Prostate gland (tissue), 2 donors: ENCODE measurements at regions not wholly inside any gene's neighbourhood (a gene's known extent, or its start where the extent isn't known, plus 50 kb on each side); places are given as distances from the start of the nearest gene placed in this dataset.

Experiments used
- DNase-seq: peaks from one replicate; pipeline ENCODE4 v3.0.0-alpha.2; 2019; ENCODE audit warnings: low spot score
- H3K27ac ChIP-seq, 2 donors: fragments of 200-600 bp; sonication (generic); 2 replicates each; pipeline ENCODE4 v1.5.1; 2017 to 2019
- H3K27me3 ChIP-seq: fragments of 200-600 bp; sonication (generic); replicated peaks from 2 replicates; pipeline ENCODE4 v1.5.1; 2019; ENCODE audit not compliant: insufficient read depth
- H3K36me3 ChIP-seq, 2 donors: fragments of 200-600 bp; sonication (generic); 1 replicate in 1 of 2; 2 replicates in 1 of 2; pipeline versions ENCODE4 v1.5.1 to v1.8.1; 2017 to 2019
- H3K4me1 ChIP-seq: fragments of 200-600 bp; sonication (generic); replicated peaks from 2 replicates; pipeline ENCODE4 v1.5.1; 2019
- H3K4me3 ChIP-seq, 2 donors: fragments of 200-600 bp; sonication (generic); 2 replicates each; pipeline ENCODE4 v1.5.1; 2017 to 2019
- H3K9me3 ChIP-seq: fragments of 200-600 bp; sonication (generic); 2 replicates; pipeline ENCODE4 v1.5.1; 2017
- POLR2A ChIP-seq: fragments of 450-650 bp; IDR thresholded peaks from one replicate; pipeline ENCODE4 v1.6.1; 2016; ENCODE audit warnings: antibody characterized with exemption, mild to moderate bottlenecking
- POLR2AphosphoS5 ChIP-seq: sonication (generic); formaldehyde crosslinking; IDR thresholded peaks from one replicate; pipeline ENCODE4 v1.6.1; 2017; ENCODE audit warnings: antibody characterized with exemption
- WGBS: methylation state at CpG from one replicate; pipeline ENCODE4 v1.1.5; 2018; 5-methylcytosine and 5-hydroxymethylcytosine counted together
- intact Hi-C: fragments of 100-400 bp; cut with DNase I; formaldehyde crosslinking; loops from one replicate; pipeline ENCODE4 v1.14.2; 2022
- TF ChIP-seq, protein P1 (sequence below), 4 experiments: fragments of 200-600 bp in 2 of 4; fragments of 450-650 bp in 2 of 4; sonication (generic) in 2 of 4; IDR thresholded peaks; 1 replicate in 3 of 4; 2 replicates in 1 of 4; pipeline ENCODE4 v1.5.1; 2016 to 2019; ENCODE audit warnings: antibody characterized with exemption in 4 of 4, mild to moderate bottlenecking in 2 of 4, moderate library complexity in 2 of 4

DNA sequence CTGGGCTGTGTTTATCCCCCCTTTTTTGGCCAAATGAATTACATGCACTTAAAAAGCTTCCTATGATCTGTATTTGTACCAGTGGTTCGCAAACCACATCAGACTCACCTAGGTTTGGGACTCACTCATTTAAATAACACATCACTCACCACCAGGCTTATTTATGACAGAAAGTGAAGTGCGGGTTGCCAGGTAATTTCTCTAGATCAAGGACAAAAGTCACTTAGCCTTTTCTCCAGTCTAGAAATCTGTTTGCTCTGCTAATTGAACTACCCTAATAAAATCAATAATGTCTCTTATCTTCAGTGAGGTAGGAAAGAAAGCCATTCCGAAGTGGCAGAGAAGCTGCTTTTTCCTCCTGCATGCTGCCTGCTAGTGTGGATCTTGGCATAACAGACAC is 88.1 kb upstream of the SLC8A1 start:
- Histone ChIP-seq H3K27me3 (peaks cover 2% of the 10 kb centered on the region), H3K4me1 (no peaks in the 10 kb centered on the region), H3K36me3 (no peaks in the 10 kb centered on the region), H3K9me3 (no peaks in the 10 kb centered on the region), H3K27ac (no peak overlapping the region), H3K4me3 (no peak overlapping the region)
- intact Hi-C loops, result no loop called here
- no peak for DNase-seq
- 48% methylated on average over 3 of the region's 3 CpGs for WGBS
- TF ChIP-seq POLR2A (no peak), POLR2AphosphoS5 (no peak)
- TF ChIP-seq, protein P1, sequence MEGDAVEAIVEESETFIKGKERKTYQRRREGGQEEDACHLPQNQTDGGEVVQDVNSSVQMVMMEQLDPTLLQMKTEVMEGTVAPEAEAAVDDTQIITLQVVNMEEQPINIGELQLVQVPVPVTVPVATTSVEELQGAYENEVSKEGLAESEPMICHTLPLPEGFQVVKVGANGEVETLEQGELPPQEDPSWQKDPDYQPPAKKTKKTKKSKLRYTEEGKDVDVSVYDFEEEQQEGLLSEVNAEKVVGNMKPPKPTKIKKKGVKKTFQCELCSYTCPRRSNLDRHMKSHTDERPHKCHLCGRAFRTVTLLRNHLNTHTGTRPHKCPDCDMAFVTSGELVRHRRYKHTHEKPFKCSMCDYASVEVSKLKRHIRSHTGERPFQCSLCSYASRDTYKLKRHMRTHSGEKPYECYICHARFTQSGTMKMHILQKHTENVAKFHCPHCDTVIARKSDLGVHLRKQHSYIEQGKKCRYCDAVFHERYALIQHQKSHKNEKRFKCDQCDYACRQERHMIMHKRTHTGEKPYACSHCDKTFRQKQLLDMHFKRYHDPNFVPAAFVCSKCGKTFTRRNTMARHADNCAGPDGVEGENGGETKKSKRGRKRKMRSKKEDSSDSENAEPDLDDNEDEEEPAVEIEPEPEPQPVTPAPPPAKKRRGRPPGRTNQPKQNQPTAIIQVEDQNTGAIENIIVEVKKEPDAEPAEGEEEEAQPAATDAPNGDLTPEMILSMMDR (IDR thresholded peaks at IDR 0.05), result no peak

GRCh38 chr2:40543381-40543780 is 91.5 kb upstream of the SLC8A1 start:
- TF ChIP-seq POLR2A (no peak), POLR2AphosphoS5 (no peak)
- TF ChIP-seq, protein P1 (IDR thresholded peaks at IDR 0.05), result no peak
- no peaks in the 10 kb centered on the region for H3K4me1 ChIP-seq
- WGBS, result 67% methylated on average over 2 of the region's 2 CpGs
- DNase-seq, result no peak
- no peaks in the 10 kb centered on the region for H3K36me3 ChIP-seq
- intact Hi-C loops, result no loop called here
- no peaks in the 10 kb centered on the region for H3K27me3 ChIP-seq
- no peak overlapping the region for H3K4me3 ChIP-seq
- H3K27ac ChIP-seq, result no peak overlapping the region
- H3K9me3 ChIP-seq, result no peaks in the 10 kb centered on the region

DNA sequence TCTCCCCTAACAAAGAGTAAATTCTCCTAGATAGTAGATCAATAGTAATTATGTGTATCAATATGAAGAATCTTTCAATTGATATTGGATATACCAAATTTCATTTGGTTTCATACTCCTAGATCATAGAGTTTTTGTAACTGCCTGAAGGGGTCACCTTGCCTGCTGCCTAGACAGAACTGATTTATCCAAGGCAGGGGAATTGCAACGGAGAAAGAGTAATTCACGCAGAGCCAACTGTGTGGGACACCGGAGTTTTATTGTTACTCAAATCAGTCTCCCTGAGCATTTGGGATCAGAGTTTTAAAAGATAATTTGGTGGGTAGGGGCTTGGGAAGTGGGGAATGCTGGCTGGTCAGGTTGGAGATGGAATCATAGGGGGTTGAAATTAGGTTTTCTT is 92.2 kb upstream of the SLC8A1 start:
- H3K9me3 ChIP-seq, result no peaks in the 10 kb centered on the region
- WGBS, result 83% methylated on average over 3 of the region's 3 CpGs
- no peak for DNase-seq
- H3K36me3 ChIP-seq, result no peaks in the 10 kb centered on the region
- H3K4me1 ChIP-seq, result no peaks in the 10 kb centered on the region
- H3K4me3 ChIP-seq, result no peak overlapping the region
- TF ChIP-seq, protein P1 (IDR thresholded peaks at IDR 0.05), result no peak
- no peak for TF ChIP-seq POLR2AphosphoS5
- no peak for TF ChIP-seq POLR2A
- H3K27me3 ChIP-seq, result no peaks in the 10 kb centered on the region
- intact Hi-C loops, result no loop called here
- H3K27ac ChIP-seq, result no peak overlapping the region

- Histone ChIP-seq H3K4me1 (no peaks in the 10 kb centered on the region), H3K27me3 (no peaks in the 10 kb centered on the region), H3K36me3 (no peaks in the 10 kb centered on the region), H3K27ac (no peak overlapping the region), H3K4me3 (no peak overlapping the region), H3K9me3 (no peaks in the 10 kb centered on the region)
- TF ChIP-seq POLR2A (no peak), POLR2AphosphoS5 (no peak)
- TF ChIP-seq, protein P1 (IDR thresholded peaks at IDR 0.05), result no peak
- WGBS, result 86% methylated on average over 4 of the region's 4 CpGs
- intact Hi-C loops, result no loop called here
- DNase-seq, result no peak
Measured at GRCh38 chr2:40545645-40546044, 93.8 kb upstream of the SLC8A1 start.

DNA sequence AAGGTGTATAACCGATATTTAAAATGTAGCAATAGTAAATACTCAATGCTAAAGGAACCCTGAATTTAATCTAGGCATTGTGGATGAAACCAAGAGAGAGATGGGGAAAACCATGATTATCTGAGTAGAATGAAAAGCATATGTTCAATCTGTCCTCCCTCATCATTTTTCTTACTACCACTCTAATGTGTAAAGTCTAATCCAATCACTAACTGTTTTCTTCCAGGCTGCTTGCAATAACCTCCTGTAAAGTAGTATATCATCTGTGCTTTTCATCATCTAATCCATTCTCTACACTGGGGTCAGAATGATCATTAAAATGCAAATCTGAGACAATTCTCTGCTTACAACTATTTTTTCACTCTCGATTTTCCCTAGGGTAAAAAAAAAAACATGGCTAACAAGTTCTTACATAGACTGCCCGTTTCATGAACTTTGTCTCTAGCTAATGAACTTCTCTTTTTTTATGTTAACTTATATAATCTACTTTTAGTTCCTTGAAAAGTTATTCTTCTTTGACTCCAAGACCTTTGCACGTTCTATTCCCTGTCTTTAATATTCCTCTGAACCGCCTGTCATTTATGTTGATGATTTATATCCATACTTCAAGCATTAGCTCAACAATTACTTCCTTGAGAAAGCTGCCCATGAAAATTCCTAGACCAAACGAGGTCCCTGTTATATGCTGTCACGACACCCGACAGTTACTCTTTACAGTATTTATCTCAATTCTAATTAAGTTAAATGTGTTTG is 94.7 kb upstream of the SLC8A1 start:
- 62% methylated on average over 8 of the region's 8 CpGs for WGBS
- Histone ChIP-seq H3K4me3 (no peak overlapping the region), H3K9me3 (no peaks in the 10 kb centered on the region), H3K27me3 (no peaks in the 10 kb centered on the region), H3K36me3 (no peaks in the 10 kb centered on the region), H3K4me1 (no peaks in the 10 kb centered on the region), H3K27ac (no peak overlapping the region)
- intact Hi-C loops, result no loop called here
- DNase-seq, result no peak
- TF ChIP-seq POLR2A (no peak), POLR2AphosphoS5 (no peak)
- TF ChIP-seq, protein P1 (IDR thresholded peaks at IDR 0.05), result no peak
